NCI-H1694 (cell line): ENCODE measurements at regions not wholly inside any gene's neighbourhood (a gene's known extent, or its start where the extent isn't known, plus 50 kb on each side); places are given as distances from the start of the nearest gene placed in this dataset.

Experiments used
- DNase-seq: peaks from one replicate; lab custom pipeline; 2025; lab: John Stamatoyannopoulos, UW

DNA sequence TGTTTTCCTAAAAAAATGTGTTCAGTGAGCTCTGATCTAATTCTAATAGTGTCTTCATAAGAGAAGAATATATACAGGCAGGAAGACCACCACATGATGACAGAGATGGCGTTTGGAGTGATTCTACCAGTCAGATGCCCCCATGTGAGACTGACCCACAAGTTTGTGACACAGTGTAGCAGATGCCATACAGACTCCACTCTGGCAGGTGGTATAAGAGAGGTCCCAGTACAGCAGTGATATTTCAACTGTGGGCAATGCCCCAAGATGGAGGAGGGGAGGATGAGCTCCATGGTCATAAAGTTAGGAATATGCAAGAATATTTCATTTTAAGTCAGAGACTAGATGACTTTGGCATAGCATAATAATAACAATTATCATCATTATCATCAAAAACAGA lies 1022.6 kb downstream of the KCNMA1 start:
- no peak for DNase-seq
